Ovary (tissue), 3 donors: ENCODE measurements at regions not wholly inside any gene's neighbourhood (a gene's known extent, or its start where the extent isn't known, plus 50 kb on each side); places are given as distances from the start of the nearest gene placed in this dataset.

Source experiments
- POLR2A ChIP-seq: fragments of 450-650 bp; IDR thresholded peaks from one replicate; pipeline ENCODE4 v1.6.1; 2017; ENCODE audit warnings: antibody characterized with exemption, mild to moderate bottlenecking, moderate library complexity
- TF ChIP-seq, protein P1 (sequence below), 3 donors: fragments of 450-650 bp in 2 of 3; fragments of 200-600 bp in 1 of 3; IDR thresholded peaks; one replicate each; pipeline versions ENCODE4 v1.5.1 to v1.8.0; 2016 to 2022; ENCODE audit warnings: antibody characterized with exemption in 3 of 3, mild to moderate bottlenecking in 1 of 3
- donor health status: DM: no; HTN: no; CAD: no.

- no peak for TF ChIP-seq POLR2A
- TF ChIP-seq, protein P1, sequence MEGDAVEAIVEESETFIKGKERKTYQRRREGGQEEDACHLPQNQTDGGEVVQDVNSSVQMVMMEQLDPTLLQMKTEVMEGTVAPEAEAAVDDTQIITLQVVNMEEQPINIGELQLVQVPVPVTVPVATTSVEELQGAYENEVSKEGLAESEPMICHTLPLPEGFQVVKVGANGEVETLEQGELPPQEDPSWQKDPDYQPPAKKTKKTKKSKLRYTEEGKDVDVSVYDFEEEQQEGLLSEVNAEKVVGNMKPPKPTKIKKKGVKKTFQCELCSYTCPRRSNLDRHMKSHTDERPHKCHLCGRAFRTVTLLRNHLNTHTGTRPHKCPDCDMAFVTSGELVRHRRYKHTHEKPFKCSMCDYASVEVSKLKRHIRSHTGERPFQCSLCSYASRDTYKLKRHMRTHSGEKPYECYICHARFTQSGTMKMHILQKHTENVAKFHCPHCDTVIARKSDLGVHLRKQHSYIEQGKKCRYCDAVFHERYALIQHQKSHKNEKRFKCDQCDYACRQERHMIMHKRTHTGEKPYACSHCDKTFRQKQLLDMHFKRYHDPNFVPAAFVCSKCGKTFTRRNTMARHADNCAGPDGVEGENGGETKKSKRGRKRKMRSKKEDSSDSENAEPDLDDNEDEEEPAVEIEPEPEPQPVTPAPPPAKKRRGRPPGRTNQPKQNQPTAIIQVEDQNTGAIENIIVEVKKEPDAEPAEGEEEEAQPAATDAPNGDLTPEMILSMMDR (IDR thresholded peaks at IDR 0.05): no peak
Measured at GRCh38 chr16:74107795-74108610, 188.6 kb upstream of the PSMD7 start.
